ENCODE measurements at regions not wholly inside any gene's neighbourhood (a gene's known extent, or its start where the extent isn't known, plus 50 kb on each side); places are given as distances from the start of the nearest gene placed in this dataset.
"Not testable (repeated sequence)": the region's sequence is repeated elsewhere in the genome, so short reads cannot be mapped to it uniquely, and the experiment has no call there.

DNA sequence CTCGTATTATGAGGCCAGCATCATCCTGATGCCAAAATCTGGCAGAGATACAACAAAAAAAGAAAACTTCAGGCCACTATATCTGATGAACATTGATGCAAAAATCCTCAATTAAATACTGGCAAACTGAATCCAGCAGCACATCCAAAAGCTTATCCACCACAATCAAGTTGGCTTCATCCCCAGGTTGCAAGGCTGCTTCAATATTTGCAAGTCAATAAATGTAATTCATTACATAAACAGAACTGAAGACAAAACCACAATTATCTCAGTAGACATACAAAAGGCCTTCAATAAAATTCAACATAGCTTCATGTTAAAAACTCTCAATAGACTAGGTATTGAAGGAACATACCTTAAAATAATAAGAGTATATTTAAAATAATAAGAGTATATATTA, 815.3 kb upstream of the SLITRK1 start:
- DNase-seq = not testable (repeated sequence)

DNA sequence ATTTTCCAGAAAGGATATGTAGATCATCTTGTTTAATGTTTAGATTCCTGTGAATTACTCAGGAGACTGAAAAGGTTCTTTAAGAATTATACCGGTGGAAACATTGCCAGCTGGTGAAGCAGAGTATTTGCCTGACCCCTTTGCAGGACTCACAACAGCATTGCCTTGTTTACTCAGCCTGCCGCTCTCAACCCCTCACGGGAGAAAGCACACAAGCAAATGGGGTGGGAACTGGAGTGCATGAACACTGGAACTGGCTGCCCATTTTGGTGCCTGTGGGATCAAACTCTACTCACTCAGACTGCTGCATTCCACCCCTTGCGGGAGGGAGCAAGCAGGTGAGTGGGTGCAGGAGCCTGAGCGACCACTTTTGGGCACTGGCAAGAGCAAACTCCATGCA, 804.7 kb upstream of the SLITRK1 start:
- DNase-seq = no peak

DNA sequence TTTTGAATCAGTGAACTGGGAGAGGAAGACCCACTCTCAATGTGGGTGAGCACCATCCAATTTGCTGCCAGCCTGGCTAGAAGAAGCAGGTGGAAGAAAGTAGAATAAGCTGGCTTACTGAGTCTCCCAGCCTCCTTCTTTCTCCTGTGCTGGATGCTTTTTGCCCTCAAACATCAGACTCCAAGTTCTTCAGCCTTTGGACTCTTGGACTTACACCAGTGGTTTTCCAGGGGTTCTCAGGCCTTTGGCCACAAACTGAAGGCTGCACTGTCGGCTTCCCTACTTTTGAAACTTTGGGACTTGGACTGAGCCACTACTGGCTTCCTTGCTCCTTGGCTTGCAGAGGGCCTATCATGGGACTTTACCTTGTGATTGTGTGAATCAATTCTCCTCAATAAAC, 804.2 kb upstream of the SLITRK1 start:
- no peak for DNase-seq

DNA sequence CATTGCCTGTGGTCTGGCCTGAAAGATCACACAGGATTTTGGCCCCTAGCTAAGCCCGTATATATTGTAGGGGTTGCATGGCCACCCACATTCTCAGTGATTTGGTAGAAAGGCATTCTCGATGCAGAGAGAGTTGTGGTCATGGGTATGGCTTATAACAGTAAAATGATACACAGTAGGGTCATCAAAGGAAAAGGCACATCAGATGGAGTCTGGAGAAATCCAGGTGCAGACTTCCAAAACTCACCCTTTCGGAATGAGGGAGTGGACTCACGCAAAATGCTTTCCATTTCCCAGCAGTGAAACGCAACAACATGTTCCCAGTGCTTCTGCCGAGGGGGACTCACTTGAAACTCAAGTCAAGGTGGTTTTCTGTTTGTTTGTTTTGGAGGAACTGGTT, 802.5 kb upstream of the SLITRK1 start:
- no peak for DNase-seq

DNA sequence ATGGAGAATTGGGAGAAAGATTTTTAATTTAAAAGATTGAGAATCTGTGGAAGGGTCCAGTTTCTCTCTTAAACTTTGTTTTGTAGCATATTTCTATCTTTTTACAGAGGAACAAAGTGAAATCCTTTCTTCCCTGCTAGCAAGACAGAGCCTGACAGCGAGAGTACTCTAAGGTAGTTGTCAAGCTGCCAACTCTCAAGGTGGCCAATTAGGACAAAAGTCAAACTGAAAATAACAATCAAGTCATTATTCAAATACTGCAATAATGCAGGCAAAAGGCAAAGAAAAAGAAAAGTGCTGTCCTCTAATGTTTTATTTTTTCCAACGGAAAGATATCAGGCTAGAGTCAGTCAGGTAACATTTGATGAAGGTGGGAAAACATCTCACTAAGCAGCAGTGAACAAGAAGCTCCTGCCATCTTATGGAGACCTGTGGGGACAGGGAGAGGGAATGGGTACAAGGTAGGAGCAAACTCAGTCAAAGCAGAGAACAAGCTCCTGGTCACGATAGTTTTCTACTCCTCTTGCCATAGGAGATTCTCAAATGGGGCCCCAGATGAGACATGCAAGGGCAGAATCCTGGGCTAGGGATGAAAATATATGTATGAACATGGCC, 801.9 kb upstream of the SLITRK1 start:
- DNase-seq = no peak

DNA sequence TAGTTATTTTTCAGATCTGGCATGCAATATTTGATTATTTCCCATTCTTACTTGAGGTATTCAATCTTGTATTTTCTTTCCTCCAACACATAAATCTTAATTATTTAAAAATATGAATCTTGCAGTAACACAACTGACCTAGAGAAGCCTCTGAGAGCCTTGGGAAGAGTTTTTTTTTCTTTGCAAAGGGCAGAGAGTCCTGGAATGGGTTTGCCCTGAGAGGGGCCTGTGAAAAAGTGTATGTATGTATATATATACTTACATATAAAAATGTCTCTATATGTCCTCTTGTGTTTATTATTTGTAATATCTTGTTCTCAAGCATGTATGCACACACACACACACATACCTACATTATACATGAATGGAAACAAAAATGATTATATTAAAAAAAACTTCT, 801.2 kb upstream of the SLITRK1 start:
- DNase-seq = no peak

DNA sequence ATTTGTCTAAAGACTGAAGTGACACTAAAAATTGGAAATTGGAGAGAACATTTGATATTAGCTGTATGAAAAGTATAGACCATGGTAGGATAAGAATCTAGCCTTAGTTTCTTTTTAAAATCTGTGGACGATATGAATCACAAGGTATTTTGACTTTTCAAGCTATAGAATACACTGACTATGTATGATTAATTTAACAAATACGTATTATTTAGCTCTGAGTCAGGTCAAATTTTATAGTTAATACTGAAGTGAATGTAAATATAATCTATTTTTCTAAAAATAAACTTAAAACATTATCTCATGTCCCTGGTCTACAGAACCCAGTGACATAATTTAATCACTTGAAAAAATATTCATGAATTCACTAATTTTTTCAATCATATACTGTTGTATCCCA, 795.6 kb upstream of the SLITRK1 start:
- no peak for DNase-seq

DNA sequence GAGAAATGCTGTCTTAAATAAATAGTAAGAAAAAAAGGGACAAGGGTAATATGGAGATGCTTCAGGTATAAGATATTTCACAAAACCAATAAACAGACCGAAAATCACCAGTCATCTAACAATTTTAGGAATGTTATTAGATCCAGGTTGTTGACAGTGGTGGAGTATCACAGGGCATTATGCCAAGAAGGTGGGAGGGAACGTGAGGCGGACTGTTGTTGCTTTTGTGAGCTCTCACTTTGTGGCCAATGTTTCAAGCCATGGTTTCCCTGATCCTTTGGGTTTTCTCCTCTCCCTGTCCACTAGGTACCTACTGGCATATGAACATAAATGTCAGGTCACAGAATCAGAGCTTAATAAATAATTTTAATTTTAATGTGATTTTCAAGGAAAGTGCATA, 790.3 kb upstream of the SLITRK1 start:
- no peak for DNase-seq

DNA sequence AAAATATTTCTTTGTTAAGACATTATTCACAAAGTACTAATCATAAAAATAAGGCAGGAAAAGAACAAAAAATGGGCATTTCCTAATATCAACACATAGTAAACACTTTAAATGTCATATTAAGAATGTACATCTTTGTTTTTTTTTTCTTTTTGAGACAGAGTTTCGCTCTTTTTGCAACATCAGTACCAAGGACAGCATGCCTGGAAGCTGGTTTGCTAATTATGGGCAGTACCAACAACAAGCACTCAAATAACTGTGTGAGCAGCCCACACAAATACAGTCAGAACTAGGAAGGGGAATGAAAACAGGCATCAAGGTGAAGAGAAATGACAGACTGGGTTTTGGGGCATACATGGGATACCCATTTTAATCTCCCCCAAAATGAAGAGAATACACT, 788.0 kb upstream of the SLITRK1 start:
- DNase-seq = no peak

DNA sequence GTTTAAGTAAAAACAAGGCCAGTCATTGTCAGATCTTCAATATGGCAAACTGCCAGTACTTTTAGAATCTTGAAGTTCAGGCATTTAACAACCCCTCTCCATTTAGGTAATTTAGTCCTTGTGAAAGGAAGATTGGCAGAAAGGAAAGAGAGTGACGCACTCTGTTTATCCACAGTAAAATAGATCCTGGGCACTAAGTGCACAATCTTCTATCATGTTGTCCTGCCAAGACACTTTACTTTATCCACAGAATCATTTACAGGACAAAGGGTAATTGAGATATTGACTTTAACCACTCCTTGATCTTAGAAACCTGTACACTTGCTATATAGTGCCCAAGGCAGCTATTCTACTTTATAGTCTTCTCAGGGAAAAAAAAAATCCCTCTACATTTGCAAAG, 786.4 kb upstream of the SLITRK1 start:
- no peak for DNase-seq

DNA sequence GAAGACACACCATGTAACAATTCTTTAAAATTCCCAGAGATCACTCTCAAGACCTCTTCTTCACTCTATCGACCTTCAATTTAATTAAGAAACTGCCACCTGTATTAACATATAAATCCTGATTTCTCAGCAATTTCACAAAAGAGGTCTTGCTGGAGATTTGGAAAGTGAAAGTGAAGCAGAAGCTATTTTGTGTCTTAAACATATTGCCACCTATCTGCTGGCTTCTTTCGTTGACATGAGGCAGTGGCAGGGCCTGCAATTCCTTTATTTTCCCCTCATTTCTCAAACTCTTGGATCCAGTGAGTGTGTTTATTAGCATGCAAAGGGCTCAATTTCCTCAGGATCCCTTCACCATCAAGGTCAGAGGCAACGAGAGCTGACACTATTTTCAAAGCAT, 780.2 kb upstream of the SLITRK1 start:
- DNase-seq = no peak

DNA sequence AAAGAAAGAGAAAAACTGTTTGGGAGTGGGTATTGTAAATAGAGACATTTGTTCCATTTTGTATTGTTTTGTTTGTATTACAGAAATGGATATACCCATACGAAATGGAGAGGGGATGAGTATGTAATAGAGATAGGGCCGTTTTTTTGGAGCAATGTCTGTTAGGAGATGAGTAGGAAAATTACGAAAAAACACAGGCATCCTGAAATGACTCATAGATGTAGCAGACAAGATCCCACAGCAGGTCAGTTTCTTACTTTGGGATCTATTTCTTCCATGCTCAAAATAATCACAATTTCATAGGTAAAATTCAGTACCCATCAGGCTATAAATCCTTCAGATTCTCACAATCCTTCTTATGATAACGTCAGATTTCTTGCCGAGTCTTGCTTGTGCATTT, 779.4 kb upstream of the SLITRK1 start:
- DNase-seq = no peak

DNA sequence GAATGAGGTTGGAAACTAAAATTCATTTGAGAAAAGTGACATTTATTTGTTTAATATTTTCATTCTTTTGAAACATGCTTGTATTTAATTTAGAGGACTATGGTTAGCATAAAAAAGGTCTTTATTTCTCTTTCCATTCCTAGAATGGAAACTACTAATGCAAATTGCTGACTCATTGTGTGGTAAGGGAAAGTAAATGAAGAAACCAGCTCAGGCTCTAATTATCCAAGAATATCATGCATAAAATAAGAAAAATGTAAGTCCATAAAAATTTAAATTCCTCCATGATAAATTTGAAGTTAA, 777.0 kb upstream of the SLITRK1 start:
- DNase-seq = no peak

DNA sequence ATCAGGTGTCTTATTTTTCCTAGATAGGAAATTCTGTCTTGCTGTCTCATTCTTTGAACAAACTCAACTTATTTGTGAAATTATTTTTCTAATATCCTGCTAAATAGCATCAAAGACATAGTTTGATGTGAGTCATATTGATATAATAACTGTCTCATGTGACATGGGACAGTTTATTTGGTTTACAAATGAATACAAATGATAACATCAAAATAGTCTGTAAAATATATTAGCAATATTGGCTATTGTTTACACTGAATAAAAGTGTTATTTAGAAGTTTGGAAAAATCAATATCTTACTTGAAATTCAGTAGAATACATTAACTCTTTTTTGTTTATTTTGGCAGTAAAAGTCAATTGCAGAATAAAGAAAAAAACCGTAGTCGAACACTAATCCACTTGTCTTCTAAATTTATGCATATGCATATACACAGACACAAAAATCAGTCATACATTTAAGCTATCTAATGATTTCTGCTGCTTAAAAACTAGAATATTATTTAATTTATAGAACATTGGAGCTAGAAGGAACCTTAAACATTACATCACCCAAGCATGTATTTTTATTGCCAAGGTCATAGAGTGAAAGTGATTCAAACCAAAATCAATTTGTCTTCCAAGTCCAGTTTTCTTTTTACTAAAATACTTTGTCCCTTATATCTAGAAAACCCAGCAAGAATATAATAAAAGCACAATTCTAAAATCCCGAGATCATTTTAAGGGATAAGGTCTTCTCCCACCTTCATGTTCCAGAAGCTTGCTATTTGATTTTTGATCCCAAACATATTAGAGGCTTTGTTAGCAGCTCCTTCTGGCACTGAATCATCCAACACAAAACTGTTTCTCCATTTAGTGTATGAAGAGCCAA, 776.5 kb upstream of the SLITRK1 start:
- no peak for DNase-seq

DNA sequence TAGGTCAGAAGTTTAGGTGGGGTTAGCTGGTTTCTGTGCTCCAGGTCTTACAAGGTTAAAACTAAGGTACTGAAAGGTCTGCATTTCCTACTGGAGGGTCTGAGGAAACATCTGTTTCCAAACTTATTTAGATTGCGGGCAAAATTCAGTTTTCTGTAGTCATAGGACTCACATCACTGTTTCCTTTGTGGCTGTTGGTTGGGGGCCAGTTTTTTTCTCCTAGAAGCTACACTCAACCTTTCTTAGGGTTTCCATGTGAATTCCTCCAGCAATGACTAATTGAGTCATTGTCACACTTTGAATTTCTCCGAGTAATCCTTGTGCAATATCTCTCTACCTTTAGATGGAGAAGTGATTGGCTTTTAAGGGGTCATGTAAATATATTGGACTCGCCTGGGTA, 773.4 kb upstream of the SLITRK1 start:
- DNase-seq = no peak

DNA sequence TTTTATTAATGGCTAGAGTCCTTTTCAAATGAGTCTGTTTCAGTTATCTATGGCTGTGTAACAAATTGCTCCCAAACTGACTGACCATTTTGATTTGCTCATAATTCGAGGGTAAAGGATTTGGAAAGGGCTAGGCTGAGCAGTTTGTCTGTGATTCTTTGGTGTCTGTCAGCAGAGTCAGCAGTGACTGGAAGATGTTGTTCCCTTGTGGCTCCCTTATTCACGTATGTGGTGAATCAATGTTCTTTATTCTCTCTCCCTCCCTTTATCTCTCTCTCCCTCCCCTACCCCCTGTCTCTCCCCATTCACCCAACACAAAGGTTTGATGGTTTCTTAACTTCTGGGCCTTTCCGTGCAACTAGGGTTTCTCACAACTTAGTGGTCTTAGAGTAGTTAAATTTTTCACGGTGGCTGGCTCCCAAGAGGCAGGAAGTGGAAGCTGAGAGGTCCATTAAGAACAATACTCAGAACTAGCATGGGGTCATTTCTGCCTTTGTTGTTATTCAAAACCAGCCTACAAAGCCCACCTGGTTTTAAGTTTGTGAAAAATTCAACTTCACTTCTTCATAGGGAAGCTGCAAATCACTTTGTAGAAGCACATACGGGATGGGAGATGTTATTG, 772.5 kb upstream of the SLITRK1 start:
- no peak for DNase-seq

DNA sequence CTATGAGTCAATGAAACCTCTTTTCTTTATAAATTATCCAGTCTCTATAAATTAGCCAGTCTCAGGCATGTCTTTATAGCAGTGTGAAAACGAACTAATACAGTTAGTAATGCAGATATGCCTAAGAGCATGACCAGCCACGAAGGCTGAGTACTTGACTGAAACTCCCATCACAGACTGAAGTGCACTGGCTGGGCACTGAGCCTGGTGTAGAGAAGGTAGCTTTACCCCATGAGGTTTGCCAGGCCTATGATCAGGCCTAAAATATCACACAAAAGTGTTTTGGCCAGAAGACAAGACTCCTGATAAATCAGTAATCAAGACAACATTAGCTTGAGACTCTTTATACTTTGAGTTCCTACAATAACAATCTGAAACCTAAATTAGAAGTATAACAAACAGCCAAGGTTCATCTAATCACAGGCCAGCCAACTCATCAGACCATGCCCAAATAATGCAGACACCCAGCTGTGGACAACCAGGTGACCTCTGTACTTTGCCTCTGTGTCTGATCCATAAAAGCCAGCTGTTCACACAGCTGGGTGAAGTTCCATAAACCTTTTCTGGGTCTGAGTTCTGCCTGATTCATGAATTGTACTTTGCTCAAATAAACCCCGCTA, 771.8 kb upstream of the SLITRK1 start:
- DNase-seq = no peak

DNA sequence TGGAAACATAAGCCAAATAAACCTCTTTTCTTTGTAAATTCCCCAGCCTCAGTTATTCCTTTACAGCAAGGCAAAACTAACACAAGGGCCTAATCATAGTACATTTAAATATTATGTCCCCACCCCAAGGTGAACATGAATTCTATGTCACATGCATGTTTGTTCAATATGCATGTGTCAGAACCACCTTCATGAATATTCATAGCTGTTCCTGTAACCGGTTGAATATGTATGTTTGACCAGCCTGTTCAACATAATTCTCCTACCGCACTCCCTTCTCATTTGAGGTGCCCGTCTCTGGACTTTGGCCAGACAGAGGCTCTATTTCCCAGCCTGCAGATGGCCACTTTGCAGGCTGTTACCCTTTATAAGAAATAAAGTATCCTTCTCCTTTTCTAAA, 769.4 kb upstream of the SLITRK1 start:
- DNase-seq = no peak

DNA sequence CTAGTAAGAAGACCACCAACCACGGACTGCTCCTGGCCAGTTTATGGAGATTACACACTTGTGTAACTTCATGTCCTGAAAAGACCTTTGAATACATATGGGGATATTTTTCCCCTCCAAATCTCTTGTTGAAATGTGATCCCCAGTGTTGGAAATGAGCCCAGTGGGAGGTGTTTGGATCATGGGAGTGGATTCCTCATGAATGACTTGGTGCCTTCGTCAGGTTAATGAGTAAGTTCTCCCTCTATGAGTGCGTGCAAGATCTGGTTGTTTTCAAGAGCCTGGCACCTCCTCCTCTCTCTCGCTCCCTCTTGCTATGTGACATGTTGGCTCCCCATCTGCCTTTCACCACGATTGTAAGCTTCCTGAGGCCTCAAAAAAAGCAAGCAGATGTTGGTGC, 769.0 kb upstream of the SLITRK1 start:
- no peak for DNase-seq

DNA sequence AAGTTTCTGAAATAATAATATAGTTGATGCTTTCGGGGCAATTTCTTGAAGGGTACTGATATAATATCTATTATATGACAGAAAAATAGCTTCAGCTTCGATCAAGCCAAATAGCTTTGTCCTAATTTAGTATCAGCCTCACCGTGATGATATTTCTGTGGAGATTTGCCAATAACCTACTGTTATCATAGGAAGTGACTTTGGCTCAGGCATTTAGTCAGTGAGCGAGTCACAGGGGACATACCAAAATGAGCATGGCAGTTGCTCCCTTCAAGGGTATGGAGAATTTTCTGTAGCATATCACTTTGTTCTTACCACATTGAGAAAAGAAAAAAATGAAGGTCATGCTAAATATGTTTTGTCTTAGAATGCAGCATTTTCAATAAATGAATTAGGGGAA, 767.6 kb upstream of the SLITRK1 start:
- no peak for DNase-seq

DNA sequence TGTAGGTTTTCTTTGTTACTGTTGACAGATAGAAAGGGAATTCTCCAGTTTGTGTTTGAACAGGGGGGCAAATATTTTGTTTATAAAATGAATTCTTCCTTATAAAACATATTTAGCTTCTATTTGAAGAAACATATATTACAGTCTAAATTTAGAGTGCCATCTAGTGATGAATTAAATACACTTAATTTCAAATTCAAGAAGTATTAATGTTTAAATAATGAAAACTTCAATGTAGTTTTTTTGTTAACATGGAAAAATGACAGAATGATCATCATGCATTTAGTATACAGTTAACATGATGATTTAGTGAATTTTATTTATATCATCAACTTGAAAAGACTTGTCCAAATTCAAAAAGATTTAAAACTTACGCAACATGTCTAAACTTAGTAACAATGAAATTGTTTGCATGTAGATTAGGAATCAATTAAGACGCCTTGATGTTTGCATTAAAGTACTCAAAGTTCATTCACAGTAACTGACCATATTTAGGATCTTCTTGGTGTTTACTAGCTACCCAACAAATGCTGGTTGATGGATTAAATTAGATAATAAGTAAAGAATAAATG, 765.9 kb upstream of the SLITRK1 start:
- DNase-seq = no peak

DNA sequence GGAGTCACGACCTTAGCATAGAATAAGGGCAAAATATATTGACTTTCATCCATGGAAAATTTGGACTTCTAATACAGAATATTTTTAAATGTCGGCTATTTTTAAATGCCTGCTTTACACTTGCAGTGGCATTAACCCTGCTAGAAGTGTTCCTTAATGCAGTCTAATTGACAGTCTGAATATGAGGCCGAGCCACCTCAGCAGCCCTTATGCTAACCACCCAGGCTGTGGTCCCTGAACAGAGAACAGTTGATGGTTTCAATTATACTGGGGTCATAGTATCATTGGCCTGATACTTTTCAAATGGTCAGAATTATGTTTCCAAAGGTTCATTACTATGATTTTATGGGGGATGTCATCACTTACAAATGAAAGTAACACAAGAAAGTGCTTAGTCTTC, 764.7 kb upstream of the SLITRK1 start:
- DNase-seq = no peak

DNA sequence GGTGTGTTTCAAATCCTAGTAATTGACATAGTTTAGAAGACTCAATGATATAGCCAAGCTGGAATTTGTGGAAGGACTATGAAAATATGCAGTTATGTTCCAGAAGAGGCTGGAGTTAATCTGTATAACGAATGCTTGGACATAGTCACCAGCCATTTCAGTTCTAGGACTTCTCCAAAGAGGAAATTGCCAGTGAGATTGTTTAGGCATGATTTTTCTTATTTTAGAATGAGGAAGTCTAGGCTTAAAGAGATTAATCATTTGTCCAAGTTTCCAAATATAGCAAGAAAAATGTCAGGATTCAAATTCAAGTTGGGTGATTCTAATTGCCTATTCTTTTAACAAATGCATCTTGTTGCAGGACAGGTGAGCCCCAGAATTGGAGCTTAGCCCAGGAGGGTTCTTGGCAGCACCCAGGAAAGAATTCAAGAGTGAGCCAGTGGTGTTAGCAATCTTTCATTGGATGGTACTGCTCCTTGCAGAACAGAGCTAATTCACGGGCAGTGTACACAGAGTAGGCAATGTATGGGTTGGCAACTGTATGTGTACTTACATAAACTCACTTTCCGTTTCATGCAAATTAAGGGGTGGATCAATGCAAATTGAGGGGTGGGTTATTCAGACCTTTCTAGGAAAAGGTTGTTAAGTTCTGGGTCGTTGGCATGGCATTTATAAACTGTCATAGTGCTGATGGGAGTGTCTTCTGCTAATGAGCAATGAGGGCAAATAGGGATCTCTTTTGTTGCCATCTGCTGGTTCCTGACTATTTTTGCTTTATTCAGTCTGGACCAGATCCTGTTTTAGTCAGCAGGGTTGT, 763.1 kb upstream of the SLITRK1 start:
- DNase-seq = no peak

All from activated effector memory CD4-positive, alpha-beta T cell treated with anti-CD3 and anti-CD28 coated beads, Interleukin-2, amount 50 U/mL, for 16 hours (primary cell).